Activated naive CD8-positive, alpha-beta T cell treated with anti-CD3 and anti-CD28 coated beads, Interleukin-2, amount 10 ng/mL, durations not matched to agents 7 days and 5 days (primary cell): ENCODE measurements at regions not wholly inside any gene's neighbourhood (a gene's known extent, or its start where the extent isn't known, plus 50 kb on each side); places are given as distances from the start of the nearest gene placed in this dataset.

ENCODE experiments used
- ATAC-seq: fragments of 150-1000 bp; cut with Tn5 transposase; one replicate; pipeline ENCODE4 v1.10.0; 2021; ENCODE audit warnings: low read depth, moderate library complexity
- POLR2A ChIA-PET: fragments of 350-600 bp; sonication (Branson Sonifier 250); formaldehyde crosslinking; loops from one replicate; lab custom pipeline; 2021; ENCODE audit warnings: antibody characterized with exemption; lab: Charles Lee
- DNase-seq: peaks from one replicate; pipeline ENCODE4 v3.0.0; 2021
- H3K27ac Mint-ChIP-seq: one replicate; pipeline ENCODE4 v1.8.0; 2022; ENCODE audit warnings: mild to moderate bottlenecking, mixed read lengths
- H3K27me3 Mint-ChIP-seq: one replicate; pipeline ENCODE4 v1.8.0; 2022; ENCODE audit warnings: mild to moderate bottlenecking, moderate library complexity, mixed read lengths
- H3K36me3 Mint-ChIP-seq: one replicate; pipeline ENCODE4 v1.8.0; 2021; ENCODE audit warnings: mild to moderate bottlenecking, mixed read lengths
- H3K4me1 Mint-ChIP-seq: one replicate; pipeline ENCODE4 v1.8.0; 2021; ENCODE audit warnings: mixed read lengths
- H3K4me3 Mint-ChIP-seq: one replicate; pipeline ENCODE4 v1.8.0; 2022; ENCODE audit warnings: mild to moderate bottlenecking, moderate library complexity, mixed read lengths
- H3K9me3 Mint-ChIP-seq: one replicate; pipeline ENCODE4 v1.8.0; 2021; ENCODE audit warnings: mixed read lengths

- DNase-seq (no peak), ATAC-seq (no peak)
- H3K36me3 Mint-ChIP-seq = no peaks in the 10 kb centered on the region
- H3K27me3 Mint-ChIP-seq = no peaks in the 10 kb centered on the region
- no peak overlapping the region for H3K4me3 Mint-ChIP-seq
- no peaks in the 10 kb centered on the region for H3K4me1 Mint-ChIP-seq
- H3K9me3 Mint-ChIP-seq = no peaks in the 10 kb centered on the region
- POLR2A ChIA-PET = no interaction called here
- H3K27ac Mint-ChIP-seq = no peak overlapping the region
Observed at GRCh38 chr4:85409251-85409650, 65.7 kb upstream of the ARHGAP24 start.

GRCh38 chr4:85411386-85411785 is 63.6 kb upstream of the ARHGAP24 start:
- H3K27me3 Mint-ChIP-seq = no peaks in the 10 kb centered on the region
- no peak overlapping the region for H3K4me3 Mint-ChIP-seq
- no peaks in the 10 kb centered on the region for H3K36me3 Mint-ChIP-seq
- POLR2A ChIA-PET = no interaction called here
- H3K27ac Mint-ChIP-seq = no peak overlapping the region
- DNase-seq (no peak), ATAC-seq (no peak)
- H3K9me3 Mint-ChIP-seq = no peaks in the 10 kb centered on the region
- no peaks in the 10 kb centered on the region for H3K4me1 Mint-ChIP-seq

- ATAC-seq (no peak), DNase-seq (no peak)
- H3K9me3 Mint-ChIP-seq = no peaks in the 10 kb centered on the region
Observed at GRCh38 chr4:85414972-85415371, 60.0 kb upstream of the ARHGAP24 start.

DNA sequence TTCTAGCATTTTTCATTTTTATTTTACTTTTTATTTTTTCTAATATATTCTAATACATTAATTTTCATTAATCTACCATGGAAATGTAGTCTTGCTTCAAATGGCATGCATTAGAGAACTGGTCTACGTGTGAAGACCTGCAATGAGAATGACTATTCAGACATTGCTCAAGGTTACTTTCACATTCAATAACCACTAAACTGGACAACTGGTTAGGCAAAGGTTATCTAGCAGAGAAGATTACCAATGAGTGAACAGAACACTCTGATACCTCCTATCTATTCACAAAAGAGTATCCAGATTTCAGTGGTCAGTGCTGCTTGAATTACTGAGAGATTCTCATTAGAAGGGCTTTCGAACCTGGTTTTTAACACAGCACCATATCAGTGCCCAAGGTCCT is 58.9 kb upstream of the ARHGAP24 start:
- Mint-ChIP-seq H3K36me3 (no peaks in the 10 kb centered on the region), H3K27me3 (no peaks in the 10 kb centered on the region), H3K4me3 (no peak overlapping the region), H3K4me1 (no peaks in the 10 kb centered on the region), H3K27ac (no peak overlapping the region), H3K9me3 (no peaks in the 10 kb centered on the region)
- DNase-seq (no peak), ATAC-seq (no peak)
- POLR2A ChIA-PET = no interaction called here

More at GRCh38 chr4:85414972-85415371, 60.0 kb upstream of the ARHGAP24 start:
- Mint-ChIP-seq H3K27me3 (no peaks in the 10 kb centered on the region), H3K4me3 (no peak overlapping the region), H3K36me3 (no peaks in the 10 kb centered on the region), H3K27ac (no peak overlapping the region), H3K4me1 (no peaks in the 10 kb centered on the region)
- POLR2A ChIA-PET = no interaction called here

DNA sequence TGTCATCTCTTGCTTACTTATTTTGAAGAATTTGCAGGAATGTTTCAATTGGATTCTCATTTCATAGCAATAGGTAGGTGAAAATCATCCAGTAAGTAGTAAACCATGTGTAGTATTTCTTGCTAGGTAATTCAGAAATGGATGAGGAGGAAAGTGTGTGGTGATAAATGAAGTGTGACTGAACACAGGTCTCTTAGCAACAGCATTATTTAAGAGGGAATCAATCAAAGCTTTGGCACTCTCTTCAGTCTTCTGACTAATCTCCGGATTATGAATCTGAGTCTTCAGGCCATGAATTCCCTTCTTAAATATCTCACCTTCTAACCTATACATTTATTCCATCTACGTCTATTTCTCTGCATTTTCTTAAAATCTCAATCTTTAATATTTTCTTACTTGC is 55.8 kb upstream of the ARHGAP24 start:
- DNase-seq (no peak), ATAC-seq (no peak)
- Mint-ChIP-seq H3K36me3 (no peaks in the 10 kb centered on the region), H3K4me3 (no peak overlapping the region), H3K27me3 (no peaks in the 10 kb centered on the region), H3K27ac (no peak overlapping the region), H3K4me1 (no peaks in the 10 kb centered on the region), H3K9me3 (no peaks in the 10 kb centered on the region)
- POLR2A ChIA-PET = no interaction called here

GRCh38 chr4:85420831-85421230 is 54.1 kb upstream of the ARHGAP24 start:
- Mint-ChIP-seq H3K9me3 (no peaks in the 10 kb centered on the region), H3K4me1 (no peaks in the 10 kb centered on the region), H3K4me3 (no peak overlapping the region), H3K27ac (no peak overlapping the region), H3K27me3 (no peaks in the 10 kb centered on the region), H3K36me3 (no peaks in the 10 kb centered on the region)
- ATAC-seq (no peak), DNase-seq (no peak)
- POLR2A ChIA-PET = no interaction called here

DNA sequence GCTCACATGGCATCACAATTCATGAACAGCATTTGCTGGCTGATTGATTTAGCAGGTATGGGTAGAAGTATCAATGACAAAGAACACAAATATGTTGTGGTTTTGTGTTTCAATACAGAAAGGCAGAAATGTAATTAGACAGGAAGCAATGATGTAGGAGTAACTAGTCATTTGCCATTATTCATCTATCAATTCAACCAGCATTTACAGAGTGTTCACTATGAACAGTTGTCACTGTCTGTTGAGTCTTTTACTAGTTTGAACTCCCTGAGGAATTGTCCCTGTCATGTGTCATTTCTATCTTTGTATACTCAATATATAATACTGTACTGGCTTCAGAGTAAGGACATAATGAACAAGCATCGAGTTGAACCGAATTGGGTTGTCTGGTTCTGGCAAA is 51.5 kb upstream of the ARHGAP24 start:
- H3K4me1 Mint-ChIP-seq = no peaks in the 10 kb centered on the region
- H3K4me3 Mint-ChIP-seq = no peak overlapping the region
- no peaks in the 10 kb centered on the region for H3K27me3 Mint-ChIP-seq
- POLR2A ChIA-PET = no interaction called here
- no peak overlapping the region for H3K27ac Mint-ChIP-seq
- no peaks in the 10 kb centered on the region for H3K36me3 Mint-ChIP-seq
- ATAC-seq (no peak), DNase-seq (no peak)
- no peaks in the 10 kb centered on the region for H3K9me3 Mint-ChIP-seq
